ENCODE measurements at regions not wholly inside any gene's neighbourhood (a gene's known extent, or its start where the extent isn't known, plus 50 kb on each side); places are given as distances from the start of the nearest gene placed in this dataset.

DNA sequence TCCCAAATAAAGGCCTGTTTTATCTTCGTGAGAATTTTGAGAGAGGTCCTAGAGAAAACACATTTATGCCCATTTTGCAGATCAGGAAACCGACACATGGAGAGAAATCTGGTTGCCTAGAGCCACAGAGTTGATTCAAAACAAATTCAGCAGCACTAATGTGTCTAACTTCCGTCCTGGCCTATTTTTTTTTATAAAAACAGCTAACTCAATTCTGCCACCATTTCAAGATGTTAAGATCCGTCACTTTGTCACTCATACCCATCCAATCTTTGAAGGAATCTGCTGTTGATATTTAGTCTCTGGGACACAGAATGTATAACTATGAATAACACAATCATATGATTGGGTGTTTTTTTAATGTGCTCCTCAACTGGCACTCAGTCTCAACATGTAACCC is 611.1 kb upstream of the ARID1B start:
- TF ChIP-seq, protein P1, sequence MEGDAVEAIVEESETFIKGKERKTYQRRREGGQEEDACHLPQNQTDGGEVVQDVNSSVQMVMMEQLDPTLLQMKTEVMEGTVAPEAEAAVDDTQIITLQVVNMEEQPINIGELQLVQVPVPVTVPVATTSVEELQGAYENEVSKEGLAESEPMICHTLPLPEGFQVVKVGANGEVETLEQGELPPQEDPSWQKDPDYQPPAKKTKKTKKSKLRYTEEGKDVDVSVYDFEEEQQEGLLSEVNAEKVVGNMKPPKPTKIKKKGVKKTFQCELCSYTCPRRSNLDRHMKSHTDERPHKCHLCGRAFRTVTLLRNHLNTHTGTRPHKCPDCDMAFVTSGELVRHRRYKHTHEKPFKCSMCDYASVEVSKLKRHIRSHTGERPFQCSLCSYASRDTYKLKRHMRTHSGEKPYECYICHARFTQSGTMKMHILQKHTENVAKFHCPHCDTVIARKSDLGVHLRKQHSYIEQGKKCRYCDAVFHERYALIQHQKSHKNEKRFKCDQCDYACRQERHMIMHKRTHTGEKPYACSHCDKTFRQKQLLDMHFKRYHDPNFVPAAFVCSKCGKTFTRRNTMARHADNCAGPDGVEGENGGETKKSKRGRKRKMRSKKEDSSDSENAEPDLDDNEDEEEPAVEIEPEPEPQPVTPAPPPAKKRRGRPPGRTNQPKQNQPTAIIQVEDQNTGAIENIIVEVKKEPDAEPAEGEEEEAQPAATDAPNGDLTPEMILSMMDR (IDR thresholded peaks at IDR 0.05): no peak
- no peak for TF ChIP-seq EP300 (IDR thresholded peaks at IDR 0.05; ENCODE audit: low read depth)
- TF ChIP-seq POLR2AphosphoS5 (IDR thresholded peaks at IDR 0.05): no peak
- TF ChIP-seq POLR2A (IDR thresholded peaks at IDR 0.05): no peak
